IPS-18a (cell line): ENCODE measurements at regions not wholly inside any gene's neighbourhood (a gene's known extent, or its start where the extent isn't known, plus 50 kb on each side); places are given as distances from the start of the nearest gene placed in this dataset.
"Not testable (repeated sequence)": the region's sequence is repeated elsewhere in the genome, so short reads cannot be mapped to it uniquely, and the experiment has no call there.

Source experiments
- H3K27ac ChIP-seq: one replicate; pipeline ENCODE4 v1.5.1; 2013; ENCODE audit warnings: low read length
- H3K27me3 ChIP-seq: one replicate; pipeline ENCODE4 v1.6.1; 2013; ENCODE audit warnings: mild to moderate bottlenecking, low read length; ENCODE audit not compliant: control insufficient read depth, insufficient read depth
- H3K36me3 ChIP-seq: one replicate; pipeline ENCODE4 v1.6.1; 2013; ENCODE audit warnings: low read depth, low read length; ENCODE audit not compliant: control insufficient read depth
- H3K4me1 ChIP-seq: one replicate; pipeline ENCODE4 v1.6.1; 2013; ENCODE audit warnings: low read depth, low read length; ENCODE audit not compliant: control insufficient read depth
- H3K4me3 ChIP-seq: one replicate; pipeline ENCODE4 v1.5.1; 2013; ENCODE audit warnings: low read length
- H3K9ac ChIP-seq: one replicate; pipeline ENCODE4 v1.6.1; 2013; ENCODE audit warnings: mild to moderate bottlenecking, low read length, moderate library complexity
- H3K9me3 ChIP-seq: one replicate; pipeline ENCODE4 v1.6.1; 2013; ENCODE audit warnings: low read depth, low read length; ENCODE audit not compliant: control insufficient read depth

DNA sequence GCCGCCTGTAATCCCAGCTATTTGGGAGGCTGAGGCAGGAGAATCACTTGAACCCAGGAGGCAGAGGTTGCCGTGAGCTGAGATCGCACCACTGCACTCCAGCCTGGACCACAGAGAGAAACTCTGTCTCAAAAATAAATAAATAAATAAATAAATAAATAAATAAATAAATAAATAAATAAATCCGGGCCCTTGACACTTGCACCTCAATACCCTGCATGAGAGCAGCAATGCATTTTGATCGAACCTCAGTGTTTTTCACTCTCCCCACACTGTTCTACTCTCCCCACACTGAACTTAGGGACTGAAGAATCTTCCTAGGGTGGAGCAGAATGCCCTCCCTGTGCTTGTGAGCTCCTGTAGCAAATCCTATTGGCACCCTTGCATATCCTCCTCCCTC lies 114.3 kb upstream of the RAI2 start:
- H3K27ac ChIP-seq, H3K4me1 ChIP-seq, H3K9ac ChIP-seq, H3K4me3 ChIP-seq, H3K36me3 ChIP-seq, H3K27me3 ChIP-seq: not testable (repeated sequence)
- H3K9me3 ChIP-seq = peaks cover 11% of the 10 kb centered on the region

DNA sequence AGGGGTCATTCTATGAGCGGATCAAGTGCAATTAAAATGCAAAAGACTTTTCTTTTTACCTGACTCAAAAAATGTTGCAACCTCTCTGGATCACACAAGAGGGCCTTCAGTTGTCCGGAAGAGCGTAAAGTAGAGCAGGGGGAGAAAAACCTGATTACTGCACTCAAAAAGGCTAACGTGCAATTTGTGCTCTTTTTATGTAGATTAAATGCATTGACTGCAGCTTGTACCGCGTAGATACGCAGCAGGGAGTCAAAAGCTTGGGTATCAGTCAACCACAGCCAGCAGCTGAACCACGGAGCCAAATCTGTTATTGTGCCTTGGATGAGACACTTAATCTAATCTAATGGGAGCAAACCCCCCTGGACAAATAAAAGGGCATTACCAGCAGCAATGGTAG lies 107.3 kb upstream of the RAI2 start:
- Histone ChIP-seq H3K27ac (no peak overlapping the region), H3K9ac (no peak overlapping the region), H3K36me3 (no peaks in the 10 kb centered on the region), H3K9me3 (peaks cover 5% of the 10 kb centered on the region), H3K4me1 (peaks cover 3% of the 10 kb centered on the region), H3K4me3 (no peak overlapping the region), H3K27me3 (no peaks in the 10 kb centered on the region)

DNA sequence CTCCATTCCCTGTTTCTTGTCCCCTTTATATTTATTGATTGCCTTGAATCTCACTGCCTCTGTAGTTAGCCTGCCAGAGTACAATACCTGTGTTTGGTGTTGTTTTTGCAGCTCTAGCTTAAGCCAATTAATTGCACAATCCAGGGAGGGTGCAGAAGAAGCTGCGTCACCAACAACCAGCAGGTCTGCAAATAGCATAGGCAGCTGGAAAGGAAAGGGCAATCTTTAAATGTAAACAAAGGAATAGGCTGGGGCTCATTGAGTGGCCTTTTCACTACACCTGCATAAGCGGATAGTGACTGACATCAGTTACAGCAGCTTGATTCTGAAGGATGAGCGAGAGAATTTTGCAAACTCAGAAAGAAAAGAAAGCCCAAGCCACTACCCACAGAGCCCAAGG lies 106.8 kb upstream of the RAI2 start:
- H3K9ac ChIP-seq = no peak overlapping the region
- H3K36me3 ChIP-seq = no peaks in the 10 kb centered on the region
- H3K27ac ChIP-seq = no peak overlapping the region
- H3K9me3 ChIP-seq = peaks cover 5% of the 10 kb centered on the region
- H3K4me3 ChIP-seq = no peak overlapping the region
- H3K4me1 ChIP-seq = peaks cover 3% of the 10 kb centered on the region
- H3K27me3 ChIP-seq = no peaks in the 10 kb centered on the region

DNA sequence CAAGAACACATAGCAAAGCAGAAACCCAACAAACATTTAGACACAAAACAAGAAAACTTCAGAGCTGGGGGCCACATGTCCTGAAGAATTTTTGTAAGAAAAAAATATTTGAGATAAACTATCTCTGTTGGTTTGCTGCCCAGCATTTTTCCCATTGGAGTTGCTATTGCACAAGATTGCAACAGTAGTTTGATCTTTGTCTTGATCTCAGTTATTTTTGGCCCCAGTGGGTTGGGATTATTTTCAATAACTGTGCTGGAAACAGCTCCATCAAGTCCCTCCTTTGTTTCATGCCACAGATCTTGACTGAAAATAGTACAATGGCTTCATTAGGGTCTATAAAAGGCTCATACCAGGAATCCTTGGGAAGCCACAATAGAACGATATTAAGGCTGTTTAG lies 103.8 kb upstream of the RAI2 start:
- H3K9ac ChIP-seq = no peak overlapping the region
- peaks cover 3% of the 10 kb centered on the region for H3K4me1 ChIP-seq
- no peak overlapping the region for H3K27ac ChIP-seq
- H3K4me3 ChIP-seq = no peak overlapping the region
- H3K9me3 ChIP-seq = peaks cover 11% of the 10 kb centered on the region
- no peaks in the 10 kb centered on the region for H3K27me3 ChIP-seq
- no peaks in the 10 kb centered on the region for H3K36me3 ChIP-seq

DNA sequence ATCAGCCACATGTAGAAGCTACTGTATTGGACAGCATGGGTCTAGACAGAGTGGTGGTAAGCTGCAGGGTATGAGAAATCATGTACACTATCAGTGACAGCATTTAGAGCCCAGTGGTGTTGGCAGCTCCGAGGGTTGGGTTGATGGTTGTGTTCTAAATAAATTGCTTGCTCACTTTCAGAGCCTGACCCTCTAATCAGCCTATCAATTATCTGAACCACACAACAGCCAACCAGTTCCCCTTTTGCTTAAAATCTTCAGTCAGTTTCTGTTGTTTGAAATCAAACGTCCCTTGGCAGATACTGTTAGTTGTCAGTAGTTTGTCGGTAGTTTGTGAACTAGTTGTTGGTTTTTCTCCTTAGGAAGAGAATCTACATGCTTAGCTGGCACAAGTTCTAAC lies 99.8 kb upstream of the RAI2 start:
- Histone ChIP-seq H3K4me3 (no peak overlapping the region), H3K27me3 (no peaks in the 10 kb centered on the region), H3K27ac (no peak overlapping the region), H3K4me1 (no peaks in the 10 kb centered on the region), H3K9ac (no peak overlapping the region), H3K36me3 (no peaks in the 10 kb centered on the region), H3K9me3 (peaks cover 6% of the 10 kb centered on the region)

DNA sequence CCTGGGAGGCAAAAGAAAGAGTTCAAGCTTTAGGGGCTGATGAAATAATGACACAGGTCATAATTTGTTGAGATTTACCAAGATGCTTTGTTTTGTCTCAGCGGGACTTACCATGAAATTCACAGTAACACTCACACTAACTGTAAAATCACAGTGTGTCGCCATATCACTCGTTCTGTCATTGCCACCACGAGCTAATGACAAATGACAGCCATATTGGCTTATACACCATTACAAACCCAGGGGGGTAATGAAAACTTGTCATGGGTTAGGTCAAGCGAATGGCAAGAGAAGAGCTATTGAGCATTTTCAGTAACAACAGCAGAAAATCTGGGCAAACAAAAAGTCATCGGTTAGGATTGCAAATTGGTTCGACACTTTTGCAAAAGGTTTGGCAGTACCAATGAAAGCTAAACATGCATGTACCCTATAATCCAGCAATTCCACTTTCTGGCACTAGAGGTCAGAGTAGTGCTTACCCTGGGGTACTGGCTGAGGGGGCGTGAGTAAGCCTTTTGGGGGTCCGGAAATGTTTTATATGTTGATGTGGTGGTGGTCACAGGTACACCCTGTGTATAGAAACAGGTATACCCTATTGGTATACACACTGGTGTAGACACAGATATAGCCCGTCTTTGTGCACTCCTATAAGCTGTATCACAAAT lies 83.9 kb upstream of the RAI2 start:
- Histone ChIP-seq H3K4me1 (no peaks in the 10 kb centered on the region), H3K4me3 (no peak overlapping the region), H3K27me3 (no peaks in the 10 kb centered on the region), H3K36me3 (no peaks in the 10 kb centered on the region), H3K9ac (no peak overlapping the region), H3K9me3 (peaks cover 7% of the 10 kb centered on the region), H3K27ac (no peak overlapping the region)

DNA sequence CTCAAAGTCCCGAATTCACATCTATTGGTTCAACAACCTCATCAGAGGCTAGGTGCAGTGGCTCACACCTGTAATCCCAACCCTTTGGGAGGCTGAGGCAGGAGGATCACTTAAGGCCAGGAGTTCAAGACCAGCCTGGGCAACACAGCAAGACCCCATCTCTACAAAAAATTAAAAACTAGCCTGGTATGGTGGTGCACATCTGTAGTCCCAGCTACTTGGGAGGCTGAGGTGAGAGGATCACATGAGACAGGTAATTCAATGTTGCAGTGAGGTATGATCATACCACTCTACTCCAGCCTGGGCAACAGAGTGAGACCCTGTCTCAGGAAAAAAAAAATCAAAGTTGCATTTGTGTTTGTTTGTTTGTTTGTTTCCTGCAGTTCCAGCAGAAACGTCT lies 80.1 kb upstream of the RAI2 start:
- H3K27ac ChIP-seq, H3K27me3 ChIP-seq, H3K4me1 ChIP-seq, H3K9me3 ChIP-seq, H3K9ac ChIP-seq, H3K36me3 ChIP-seq, H3K4me3 ChIP-seq: not testable (repeated sequence)

DNA sequence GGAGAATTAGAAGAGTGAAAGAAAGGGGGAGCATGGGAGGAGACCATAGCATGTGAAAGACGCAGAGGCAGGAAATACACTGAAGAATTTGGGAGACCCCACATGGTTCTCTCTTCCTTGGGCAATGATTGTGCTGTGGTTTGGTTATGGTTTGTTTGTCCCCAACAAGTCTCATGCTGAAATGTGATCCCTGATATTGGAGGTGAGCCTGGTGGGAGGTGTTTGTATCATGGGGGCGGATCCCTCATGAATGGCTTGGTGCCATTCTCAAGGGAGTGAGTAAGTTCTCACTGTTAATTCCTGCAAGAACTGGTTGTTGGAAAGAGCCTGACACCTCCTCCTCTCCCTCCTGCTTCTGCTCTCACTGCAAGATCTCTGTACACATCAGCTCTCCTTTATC lies 78.6 kb upstream of the RAI2 start:
- Histone ChIP-seq H3K36me3 (no peaks in the 10 kb centered on the region), H3K9me3 (peaks cover 6% of the 10 kb centered on the region), H3K27me3 (no peaks in the 10 kb centered on the region), H3K4me3 (no peak overlapping the region), H3K9ac (no peak overlapping the region), H3K27ac (no peak overlapping the region), H3K4me1 (no peaks in the 10 kb centered on the region)

DNA sequence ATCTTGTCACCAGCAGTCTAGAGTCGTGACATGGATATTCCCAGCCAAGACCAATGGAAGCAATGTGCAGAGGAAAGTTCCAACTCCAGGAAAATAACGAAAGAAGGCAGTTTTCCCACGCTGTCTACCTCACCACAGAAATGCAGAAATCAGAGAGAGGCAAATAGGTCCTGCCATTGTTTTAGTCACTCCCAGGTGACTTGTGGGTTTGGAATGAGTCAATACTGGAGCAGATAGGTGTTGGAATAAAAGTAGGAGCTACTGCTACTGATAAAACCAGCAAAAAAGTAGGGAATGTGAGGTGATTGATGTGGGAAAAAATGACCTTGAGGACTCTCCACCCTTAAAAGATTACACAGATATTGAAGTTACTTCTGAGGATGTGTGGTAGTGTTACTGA lies 72.8 kb upstream of the RAI2 start:
- no peaks in the 10 kb centered on the region for H3K4me1 ChIP-seq
- no peak overlapping the region for H3K27ac ChIP-seq
- no peaks in the 10 kb centered on the region for H3K36me3 ChIP-seq
- no peaks in the 10 kb centered on the region for H3K27me3 ChIP-seq
- peaks cover 6% of the 10 kb centered on the region for H3K9me3 ChIP-seq
- H3K4me3 ChIP-seq = no peak overlapping the region
- no peak overlapping the region for H3K9ac ChIP-seq

DNA sequence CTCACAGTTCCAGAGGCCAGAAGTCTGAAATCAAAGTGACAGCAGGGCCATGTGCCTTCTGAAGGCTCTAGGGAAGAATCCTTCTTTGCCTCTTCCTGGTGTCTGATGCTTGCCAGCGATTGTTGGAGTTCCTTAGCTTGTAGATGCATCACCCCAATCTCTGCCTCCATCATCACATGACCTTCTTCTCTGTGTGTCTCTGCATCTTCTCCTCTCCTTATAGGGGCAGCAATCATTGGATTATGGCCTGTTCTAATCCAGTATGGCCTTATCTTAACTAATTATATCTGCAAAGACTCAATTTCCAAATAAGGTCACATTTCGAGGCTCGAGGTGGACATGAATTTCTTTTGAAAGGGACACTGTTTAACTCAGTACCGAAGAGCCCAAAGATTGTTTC lies 71.7 kb upstream of the RAI2 start:
- Histone ChIP-seq H3K9me3 (peaks cover 6% of the 10 kb centered on the region), H3K36me3 (no peaks in the 10 kb centered on the region), H3K27ac (no peak overlapping the region), H3K9ac (no peak overlapping the region), H3K4me1 (no peaks in the 10 kb centered on the region), H3K27me3 (no peaks in the 10 kb centered on the region), H3K4me3 (no peak overlapping the region)

DNA sequence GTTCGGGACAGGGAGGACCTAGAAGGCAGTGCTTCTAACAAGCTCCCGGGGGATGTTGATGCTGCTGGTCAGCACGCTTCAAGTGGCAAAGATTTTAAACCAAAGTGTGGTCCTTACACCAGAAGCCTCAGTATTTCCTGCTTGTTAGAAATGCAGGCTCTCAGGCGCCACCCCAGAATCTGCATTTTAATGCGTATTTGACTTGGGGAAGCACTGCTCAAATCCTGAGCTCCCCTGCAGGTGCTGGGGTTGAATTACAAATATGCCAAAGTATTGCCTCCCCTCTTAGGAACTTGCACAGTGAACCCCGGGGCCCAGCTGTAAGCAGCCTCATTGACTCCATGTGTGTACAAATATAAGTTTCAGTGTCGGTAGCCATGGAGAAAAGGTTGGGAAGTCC lies 70.8 kb upstream of the RAI2 start:
- Histone ChIP-seq H3K4me1 (no peaks in the 10 kb centered on the region), H3K9me3 (peaks cover 2% of the 10 kb centered on the region), H3K36me3 (no peaks in the 10 kb centered on the region), H3K4me3 (no peak overlapping the region), H3K9ac (no peak overlapping the region), H3K27ac (no peak overlapping the region), H3K27me3 (no peaks in the 10 kb centered on the region)

DNA sequence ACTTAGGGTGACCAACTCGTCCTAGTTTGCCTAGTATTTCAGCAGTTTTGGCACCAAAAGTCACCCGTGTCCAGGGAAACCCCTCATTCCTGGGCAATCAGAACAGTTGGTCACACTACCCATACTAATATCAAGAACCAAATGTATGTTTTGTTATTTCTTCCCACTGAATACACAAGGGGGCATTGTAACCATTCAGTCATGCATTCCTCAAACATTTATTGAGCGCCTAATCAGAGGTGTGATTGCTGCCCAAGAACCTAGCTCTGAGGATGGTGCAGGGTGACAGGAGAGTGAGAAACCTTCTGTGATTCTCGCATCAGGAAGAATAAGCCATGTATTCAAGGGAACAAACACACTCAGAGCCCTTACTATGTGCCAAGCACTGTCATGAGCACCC lies 69.8 kb upstream of the RAI2 start:
- H3K4me3 ChIP-seq = no peak overlapping the region
- no peaks in the 10 kb centered on the region for H3K4me1 ChIP-seq
- peaks cover 3% of the 10 kb centered on the region for H3K9me3 ChIP-seq
- no peak overlapping the region for H3K9ac ChIP-seq
- H3K36me3 ChIP-seq = no peaks in the 10 kb centered on the region
- H3K27ac ChIP-seq = no peak overlapping the region
- H3K27me3 ChIP-seq = no peaks in the 10 kb centered on the region
